Suprapubic skin (tissue), 4 donors: ENCODE measurements at regions not wholly inside any gene's neighbourhood (a gene's known extent, or its start where the extent isn't known, plus 50 kb on each side); places are given as distances from the start of the nearest gene placed in this dataset.

ENCODE experiments used
- DNase-seq, 2 donors: peaks; one replicate each; pipeline ENCODE4 v3.0.0-alpha.2; 2019; ENCODE audit warnings: low spot score in 2 of 2
- H3K27ac ChIP-seq: fragments of 200-600 bp; sonication (generic); one replicate; pipeline ENCODE4 v1.5.1; 2019
- H3K27me3 ChIP-seq: fragments of 200-600 bp; sonication (generic); one replicate; pipeline ENCODE4 v1.5.1; 2019
- H3K36me3 ChIP-seq: fragments of 200-600 bp; sonication (generic); one replicate; pipeline ENCODE4 v1.5.1; 2019
- H3K4me1 ChIP-seq: fragments of 200-600 bp; sonication (generic); one replicate; pipeline ENCODE4 v1.5.1; 2019
- H3K4me3 ChIP-seq: fragments of 200-600 bp; sonication (generic); one replicate; pipeline ENCODE4 v1.5.1; 2019; ENCODE audit warnings: mild to moderate bottlenecking
- H3K9me3 ChIP-seq: fragments of 200-600 bp; sonication (generic); one replicate; pipeline ENCODE4 v1.5.1; 2019
- EP300 ChIP-seq: sonication (generic); formaldehyde crosslinking; IDR thresholded peaks from one replicate; pipeline ENCODE4 v1.6.1; 2017; ENCODE audit warnings: antibody characterized with exemption
- POLR2A ChIP-seq, 2 donors: fragments of 450-650 bp; IDR thresholded peaks; one replicate each; pipeline ENCODE4 v1.6.1; 2017; ENCODE audit warnings: antibody characterized with exemption in 2 of 2, mild to moderate bottlenecking in 2 of 2, moderate library complexity in 2 of 2
- POLR2AphosphoS5 ChIP-seq, 3 donors: sonication (generic); formaldehyde crosslinking; IDR thresholded peaks; one replicate each; pipeline ENCODE4 v1.6.1; 2017; ENCODE audit warnings: antibody characterized with exemption in 3 of 3
- WGBS: methylation state at CpG from one replicate; pipeline ENCODE4 v1.1.5; 2018; 5-methylcytosine and 5-hydroxymethylcytosine counted together
- TF ChIP-seq, protein P1 (sequence below), 2 donors: fragments of 200-600 bp in 1 of 2; fragments of 450-650 bp in 1 of 2; sonication (generic) in 1 of 2; IDR thresholded peaks; one replicate each; pipeline ENCODE4 v1.5.1; 2016 to 2019; ENCODE audit warnings: antibody characterized with exemption in 2 of 2, mild to moderate bottlenecking in 1 of 2, moderate library complexity in 1 of 2

DNA sequence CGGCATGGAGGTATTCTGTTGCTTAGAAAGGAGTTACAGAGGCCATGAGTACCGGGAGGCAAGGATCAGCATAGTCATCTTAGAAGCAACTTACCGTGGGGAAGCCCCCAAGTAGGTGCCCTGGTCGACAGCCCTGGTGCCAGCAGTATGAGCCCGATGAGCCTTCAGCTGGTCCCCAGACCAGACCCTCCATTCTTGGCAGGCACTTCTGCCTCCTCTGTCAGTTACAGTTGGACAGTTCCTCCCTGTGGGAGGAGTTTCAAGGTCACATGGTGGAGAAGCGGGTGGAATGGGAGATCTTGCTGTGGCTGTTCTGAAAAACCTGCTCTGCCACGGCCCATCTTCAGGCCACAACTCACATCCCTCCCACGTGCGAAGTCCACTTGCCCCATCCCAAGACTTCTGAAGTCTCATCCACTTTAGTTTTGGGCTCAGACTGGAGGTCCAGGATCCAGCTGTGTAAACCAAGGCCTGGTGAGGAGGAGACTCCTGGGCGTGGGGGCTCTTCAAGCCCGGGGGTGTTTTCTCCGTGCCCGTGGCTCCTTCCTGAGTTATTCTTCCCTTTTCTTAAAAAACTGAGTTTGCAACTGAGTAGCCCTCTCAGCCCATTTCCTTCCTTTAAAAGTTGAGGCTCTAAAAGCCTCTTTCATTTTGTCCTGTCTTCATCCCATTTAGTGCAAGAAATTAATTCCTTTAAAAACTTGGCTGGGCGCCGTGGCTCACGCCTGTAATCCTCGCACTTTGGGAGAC, 133.5 kb downstream of the SEC14L1 start:
- Histone ChIP-seq H3K36me3 (no peaks in the 10 kb centered on the region), H3K4me1 (no peaks in the 10 kb centered on the region), H3K4me3 (no peak overlapping the region), H3K27me3 (no peaks in the 10 kb centered on the region), H3K27ac (no peak overlapping the region), H3K9me3 (no peaks in the 10 kb centered on the region)
- TF ChIP-seq POLR2A (IDR thresholded peaks at IDR 0.05) (no peak), EP300 (no peak), POLR2AphosphoS5 (IDR thresholded peaks at IDR 0.05) (no peak)
- TF ChIP-seq, protein P1, sequence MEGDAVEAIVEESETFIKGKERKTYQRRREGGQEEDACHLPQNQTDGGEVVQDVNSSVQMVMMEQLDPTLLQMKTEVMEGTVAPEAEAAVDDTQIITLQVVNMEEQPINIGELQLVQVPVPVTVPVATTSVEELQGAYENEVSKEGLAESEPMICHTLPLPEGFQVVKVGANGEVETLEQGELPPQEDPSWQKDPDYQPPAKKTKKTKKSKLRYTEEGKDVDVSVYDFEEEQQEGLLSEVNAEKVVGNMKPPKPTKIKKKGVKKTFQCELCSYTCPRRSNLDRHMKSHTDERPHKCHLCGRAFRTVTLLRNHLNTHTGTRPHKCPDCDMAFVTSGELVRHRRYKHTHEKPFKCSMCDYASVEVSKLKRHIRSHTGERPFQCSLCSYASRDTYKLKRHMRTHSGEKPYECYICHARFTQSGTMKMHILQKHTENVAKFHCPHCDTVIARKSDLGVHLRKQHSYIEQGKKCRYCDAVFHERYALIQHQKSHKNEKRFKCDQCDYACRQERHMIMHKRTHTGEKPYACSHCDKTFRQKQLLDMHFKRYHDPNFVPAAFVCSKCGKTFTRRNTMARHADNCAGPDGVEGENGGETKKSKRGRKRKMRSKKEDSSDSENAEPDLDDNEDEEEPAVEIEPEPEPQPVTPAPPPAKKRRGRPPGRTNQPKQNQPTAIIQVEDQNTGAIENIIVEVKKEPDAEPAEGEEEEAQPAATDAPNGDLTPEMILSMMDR (IDR thresholded peaks at IDR 0.05): no peak
- 83% methylated on average over 13 of the region's 17 CpGs for WGBS
- no peak for DNase-seq

GRCh38 chr17:77279448-77280303, 138.9 kb downstream of the SEC14L1 start:
- WGBS: 76% methylated on average over 17 of the region's 20 CpGs
- no peak overlapping the region for H3K27ac ChIP-seq
- peaks cover 35% of the 10 kb centered on the region for H3K4me1 ChIP-seq
- no peak overlapping the region for H3K4me3 ChIP-seq
- no peaks in the 10 kb centered on the region for H3K27me3 ChIP-seq
- no peaks in the 10 kb centered on the region for H3K36me3 ChIP-seq
- no peaks in the 10 kb centered on the region for H3K9me3 ChIP-seq
- TF ChIP-seq POLR2A (IDR thresholded peaks at IDR 0.05) (no peak), EP300 (no peak), POLR2AphosphoS5 (IDR thresholded peaks at IDR 0.05) (no peak)
- TF ChIP-seq, protein P1 (IDR thresholded peaks at IDR 0.05): no peak
- no peak for DNase-seq

- WGBS: 29% methylated on average over 30 of the region's 63 CpGs
- H3K4me3 ChIP-seq: peak overlapping the region; percentile 58
- DNase-seq: no peak
- H3K4me1 ChIP-seq: peaks cover 43% of the 10 kb centered on the region
- no peaks in the 10 kb centered on the region for H3K9me3 ChIP-seq
- H3K36me3 ChIP-seq: no peaks in the 10 kb centered on the region
- no peaks in the 10 kb centered on the region for H3K27me3 ChIP-seq
- no peak for TF ChIP-seq EP300
- TF ChIP-seq, protein P1 (IDR thresholded peaks at IDR 0.05): no peak
- peak overlapping the region; percentile 64 for H3K27ac ChIP-seq
Measured at GRCh38 chr17:77280304-77281121, 139.7 kb downstream of the SEC14L1 start.

DNA sequence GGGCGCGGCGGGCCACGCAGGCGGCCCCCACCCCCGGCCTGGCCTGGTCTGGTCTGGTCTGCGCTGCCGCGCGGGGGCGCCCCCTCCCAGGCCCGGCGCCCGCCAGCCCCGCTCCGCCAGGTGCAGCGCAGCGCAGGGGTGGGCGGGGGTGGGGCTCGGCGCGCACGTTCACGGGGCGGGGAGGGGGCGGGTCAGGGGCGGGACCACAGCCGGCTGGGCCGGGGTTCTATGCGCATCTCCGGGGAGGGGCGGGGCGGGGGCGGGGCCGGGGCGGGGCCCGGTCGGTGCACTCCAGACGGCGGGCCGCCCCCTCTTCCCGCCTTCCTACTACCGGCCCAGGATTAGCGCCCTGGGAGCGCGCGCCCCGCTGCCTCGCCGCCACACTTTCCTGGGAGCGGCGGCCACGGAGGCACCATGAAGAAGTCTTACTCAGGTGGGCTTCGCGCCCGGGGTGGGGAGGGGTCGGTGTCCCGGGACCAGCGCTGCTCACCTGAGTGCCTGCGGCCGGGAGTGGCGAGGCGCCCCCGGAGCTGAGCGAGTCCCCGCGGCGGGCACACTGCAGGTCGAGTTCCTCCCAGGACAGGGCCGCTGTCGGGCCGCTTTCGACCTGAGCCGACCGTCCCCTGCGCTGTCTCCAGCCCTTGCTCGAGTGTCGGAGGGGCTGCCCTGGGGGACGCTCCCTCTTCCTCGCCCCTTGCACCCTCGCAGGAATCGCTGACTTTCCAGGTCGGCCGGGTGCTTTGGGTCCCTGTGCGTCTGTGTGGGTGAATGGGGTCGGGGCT, 140.5 kb downstream of the SEC14L1 start:
- WGBS: no CpG with 5 or more reads among the region's 86 CpGs
- H3K27ac ChIP-seq: peak overlapping the region; percentile 64
- H3K4me1 ChIP-seq: peaks cover 51% of the 10 kb centered on the region
- H3K9me3 ChIP-seq: no peaks in the 10 kb centered on the region
- no peaks in the 10 kb centered on the region for H3K36me3 ChIP-seq
- DNase-seq: no peak
- no peak for TF ChIP-seq POLR2AphosphoS5 (IDR thresholded peaks at IDR 0.05)
- no peak for TF ChIP-seq EP300
- TF ChIP-seq POLR2A (IDR thresholded peaks at IDR 0.05): no peak
- TF ChIP-seq, protein P1 (IDR thresholded peaks at IDR 0.05): peak in 1 of 2 donors; percentile 22
- H3K4me3 ChIP-seq: peak overlapping the region; percentile 58
- H3K27me3 ChIP-seq: no peaks in the 10 kb centered on the region
